MM.1S (cell line): ENCODE measurements at regions not wholly inside any gene's neighbourhood (a gene's known extent, or its start where the extent isn't known, plus 50 kb on each side); places are given as distances from the start of the nearest gene placed in this dataset.

Source experiments
- CTCF ChIP-seq: fragments of 300-600 bp; sonication (generic); IDR thresholded peaks from 2 replicates; pipeline ENCODE4 v1.5.1; 2016; ENCODE audit warnings: antibody characterized with exemption, low read length, mixed read lengths
- EZH2 ChIP-seq: fragments of 300-600 bp; sonication (generic); optimal IDR thresholded peaks from 2 replicates; pipeline ENCODE3; 2017; ENCODE audit warnings: low read depth, mild to moderate bottlenecking, antibody characterized with exemption, low read length, mixed read lengths
- EZH2phosphoT487 ChIP-seq: fragments of 300-600 bp; sonication (generic); IDR thresholded peaks from 2 replicates; pipeline ENCODE4 v1.6.1; 2018; ENCODE audit warnings: antibody characterized with exemption, low read length

GRCh38 chr12:126159139-126159538 lies 1093.9 kb downstream of the AACS start:
- TF ChIP-seq CTCF (no peak), EZH2 (no peak), EZH2phosphoT487 (no peak)
